ENCODE measurements at regions not wholly inside any gene's neighbourhood (a gene's known extent, or its start where the extent isn't known, plus 50 kb on each side); places are given as distances from the start of the nearest gene placed in this dataset.

- DNase-seq = no peak
- no peak for TF ChIP-seq POLR2A (IDR thresholded peaks at IDR 0.05; ENCODE audit: low read length)
- TF ChIP-seq GATA1 (IDR thresholded peaks at IDR 0.05; ENCODE audit: low read depth, low read length) = no peak
These were observed 1427.4 kb downstream of the PCDH7 start for GRCh38 chr4:32147446-32148085.

GRCh38 chr4:32148111-32148666, 1428.0 kb downstream of the PCDH7 start:
- DNase-seq = no peak

DNA sequence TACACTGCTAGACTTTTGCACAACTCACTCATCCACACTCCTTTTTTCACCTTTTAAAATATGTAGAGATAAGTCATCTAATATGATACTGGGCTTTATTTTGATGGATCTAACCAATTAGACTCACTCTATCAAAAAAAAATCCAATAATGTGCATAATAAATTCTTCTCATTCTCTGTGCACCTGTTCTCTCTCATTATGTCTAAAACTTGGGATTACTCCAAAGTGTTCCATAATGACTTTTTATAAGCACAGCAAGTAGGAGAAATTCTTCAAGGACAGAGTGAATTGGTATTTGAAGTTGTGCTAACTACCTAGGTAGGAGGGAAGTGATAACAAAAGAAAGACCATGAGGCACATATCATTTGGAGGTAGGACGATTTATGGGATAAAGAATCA, 1438.8 kb downstream of the PCDH7 start:
- TF ChIP-seq POLR2A (IDR thresholded peaks at IDR 0.05; ENCODE audit: low read length) = no peak
- TF ChIP-seq GATA1 (IDR thresholded peaks at IDR 0.05; ENCODE audit: low read depth, low read length) = no peak
- no peak for DNase-seq

More at GRCh38 chr4:32148111-32148666, 1428.0 kb downstream of the PCDH7 start:
- TF ChIP-seq POLR2A (IDR thresholded peaks at IDR 0.05; ENCODE audit: low read length) = no peak
- no peak for TF ChIP-seq GATA1 (IDR thresholded peaks at IDR 0.05; ENCODE audit: low read depth, low read length)

DNA sequence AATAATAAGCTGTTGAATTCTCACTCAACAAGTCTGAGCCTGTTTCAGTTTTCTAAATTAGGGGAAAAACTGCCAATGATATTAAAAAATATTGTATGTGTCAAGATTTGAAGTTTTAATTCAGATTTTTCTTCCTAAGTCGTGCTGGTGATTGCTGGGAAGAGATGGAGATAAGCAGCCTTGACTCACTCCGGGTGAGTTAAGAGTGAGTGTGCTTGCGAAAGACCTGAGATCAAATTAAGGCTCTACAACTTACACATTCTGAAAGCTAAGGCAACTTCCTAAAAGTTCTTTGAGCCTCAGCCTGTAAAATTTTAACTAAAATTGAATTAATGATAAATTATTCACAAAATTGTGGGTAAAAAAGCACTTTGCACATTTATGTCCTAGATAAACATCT, 1441.2 kb downstream of the PCDH7 start:
- TF ChIP-seq GATA1 (IDR thresholded peaks at IDR 0.05; ENCODE audit: low read depth, low read length) = no peak
- no peak for TF ChIP-seq POLR2A (IDR thresholded peaks at IDR 0.05; ENCODE audit: low read length)
- no peak for DNase-seq

GRCh38 chr4:32163125-32163524, 1443.0 kb downstream of the PCDH7 start:
- TF ChIP-seq GATA1 (IDR thresholded peaks at IDR 0.05; ENCODE audit: low read depth, low read length) (no peak), POLR2A (IDR thresholded peaks at IDR 0.05; ENCODE audit: low read length) (no peak)
- DNase-seq = no peak

DNA sequence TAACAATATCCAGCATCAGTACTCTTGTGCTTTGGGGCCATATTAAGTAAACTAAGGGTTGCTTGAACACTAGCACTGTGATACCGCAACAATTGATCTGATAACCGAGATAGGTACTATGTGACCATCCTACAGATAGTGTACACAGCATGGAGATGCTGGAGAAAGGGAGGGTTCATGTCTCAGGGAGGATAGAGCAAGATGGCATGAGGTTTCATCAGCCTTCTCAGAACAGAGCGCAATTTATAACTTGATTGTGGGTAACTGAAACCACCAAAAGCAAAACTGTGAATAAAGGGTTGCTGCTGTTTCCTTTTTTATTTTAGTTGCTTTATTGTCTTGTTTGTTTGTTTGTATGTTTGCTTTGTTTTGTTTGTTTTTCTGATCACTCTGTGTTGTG, 1449.7 kb downstream of the PCDH7 start:
- TF ChIP-seq GATA1 (IDR thresholded peaks at IDR 0.05; ENCODE audit: low read depth, low read length) (no peak), POLR2A (IDR thresholded peaks at IDR 0.05; ENCODE audit: low read length) (no peak)
- DNase-seq = peak in 1 of 2 experiments; percentile 2

GRCh38 chr4:32172086-32172485, 1451.9 kb downstream of the PCDH7 start:
- TF ChIP-seq GATA1 (IDR thresholded peaks at IDR 0.05; ENCODE audit: low read depth, low read length) (no peak), POLR2A (IDR thresholded peaks at IDR 0.05; ENCODE audit: low read length) (no peak)

DNA sequence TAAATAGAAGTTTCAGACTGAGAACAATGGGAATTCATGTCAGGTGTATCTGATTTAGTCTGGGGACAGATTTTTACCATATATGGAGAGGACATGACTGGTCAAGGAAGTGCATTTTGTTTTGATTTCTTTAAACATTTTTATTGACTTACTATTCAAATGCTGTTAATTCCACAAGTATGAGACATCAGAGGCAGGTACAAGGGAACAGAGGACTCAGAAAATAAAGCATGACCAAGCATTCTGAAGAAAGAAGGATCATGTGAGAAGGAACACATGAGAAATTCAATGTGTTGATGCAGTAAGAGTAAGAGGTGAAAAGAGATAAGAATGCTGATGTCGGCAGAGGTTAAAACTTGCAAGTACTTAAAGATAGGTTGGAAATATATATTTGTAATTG, 1452.6 kb downstream of the PCDH7 start:
- no peak for DNase-seq
- TF ChIP-seq GATA1 (IDR thresholded peaks at IDR 0.05; ENCODE audit: low read depth, low read length) (no peak), POLR2A (IDR thresholded peaks at IDR 0.05; ENCODE audit: low read length) (no peak)

More at GRCh38 chr4:32172086-32172485, 1451.9 kb downstream of the PCDH7 start:
- no peak for DNase-seq

- TF ChIP-seq POLR2A (IDR thresholded peaks at IDR 0.05; ENCODE audit: low read length) = no peak
- no peak for TF ChIP-seq GATA1 (IDR thresholded peaks at IDR 0.05; ENCODE audit: low read depth, low read length)
- no peak for DNase-seq
These were observed 1459.9 kb downstream of the PCDH7 start for GRCh38 chr4:32180086-32180485.

DNA sequence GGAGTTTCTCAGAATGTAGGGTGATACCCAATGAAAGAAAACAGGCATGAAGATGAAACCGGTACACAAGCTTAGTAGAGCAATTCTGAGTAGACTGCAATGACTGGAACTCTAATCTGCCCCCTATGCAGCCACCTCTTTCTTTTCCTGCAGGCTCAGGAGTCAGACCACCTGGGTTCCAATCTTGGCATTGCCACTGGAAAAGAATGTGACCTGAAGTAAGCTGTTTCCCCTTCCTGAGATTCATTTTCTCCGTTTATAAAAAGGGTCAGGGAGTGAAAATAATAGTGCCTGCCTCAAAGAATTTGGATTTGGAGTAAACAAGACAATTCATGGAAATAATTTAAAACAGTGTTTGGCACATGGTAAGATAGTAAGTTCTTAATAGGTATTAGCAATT, 1464.0 kb downstream of the PCDH7 start:
- TF ChIP-seq GATA1 (IDR thresholded peaks at IDR 0.05; ENCODE audit: low read depth, low read length) (no peak), POLR2A (IDR thresholded peaks at IDR 0.05; ENCODE audit: low read length) (no peak)
- DNase-seq = no peak

- TF ChIP-seq POLR2A (IDR thresholded peaks at IDR 0.05; ENCODE audit: low read length) = no peak
- TF ChIP-seq GATA1 (IDR thresholded peaks at IDR 0.05; ENCODE audit: low read depth, low read length) = no peak
- DNase-seq = no peak
These were observed 1469.0 kb downstream of the PCDH7 start for GRCh38 chr4:32189130-32189529.

DNA sequence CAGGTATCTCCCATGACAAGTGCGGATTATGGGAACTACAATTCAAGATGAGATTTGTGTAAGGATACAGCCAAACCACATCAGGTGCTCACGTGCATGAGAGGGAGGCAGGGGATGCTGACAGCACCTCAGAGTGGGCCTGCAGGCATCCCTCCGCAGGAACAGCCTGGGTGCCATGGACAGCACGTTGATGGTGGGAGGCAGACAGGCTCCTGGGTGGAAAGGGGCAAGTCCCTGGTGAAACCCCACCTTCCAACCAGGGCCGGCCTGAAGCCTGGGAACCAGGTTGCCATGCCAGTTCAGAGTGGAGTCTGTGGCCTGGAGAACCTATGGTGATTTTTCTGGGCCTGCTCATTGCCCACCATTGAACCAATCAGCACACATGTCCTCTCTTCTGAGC, 1469.6 kb downstream of the PCDH7 start:
- TF ChIP-seq POLR2A (IDR thresholded peaks at IDR 0.05; ENCODE audit: low read length) = no peak
- no peak for TF ChIP-seq GATA1 (IDR thresholded peaks at IDR 0.05; ENCODE audit: low read depth, low read length)
- no peak for DNase-seq

- no peak for TF ChIP-seq POLR2A (IDR thresholded peaks at IDR 0.05; ENCODE audit: low read length)
- TF ChIP-seq GATA1 (IDR thresholded peaks at IDR 0.05; ENCODE audit: low read depth, low read length) = no peak
- no peak for DNase-seq
These were observed 1471.8 kb downstream of the PCDH7 start for GRCh38 chr4:32191961-32192360.

DNA sequence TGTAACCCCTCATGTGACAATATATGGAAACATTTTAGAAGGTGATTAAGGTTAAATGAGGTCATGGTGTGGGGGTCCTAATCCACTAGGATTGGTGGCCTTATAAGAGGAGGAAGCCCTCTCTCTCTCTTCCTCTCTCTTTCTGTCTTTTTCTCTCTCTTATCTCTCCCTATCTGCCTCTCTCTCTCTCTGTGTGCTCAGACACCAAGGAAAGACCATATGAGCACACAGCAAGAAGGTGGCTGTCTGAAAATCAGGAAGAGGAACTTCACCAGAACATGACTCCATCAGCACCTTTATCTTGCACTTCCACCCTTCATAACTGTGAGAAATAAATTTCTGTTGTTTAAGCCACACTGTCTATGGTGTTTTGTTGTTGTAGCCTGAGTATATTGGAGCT, 1472.2 kb downstream of the PCDH7 start:
- no peak for DNase-seq
- TF ChIP-seq GATA1 (IDR thresholded peaks at IDR 0.05; ENCODE audit: low read depth, low read length) = no peak
- TF ChIP-seq POLR2A (IDR thresholded peaks at IDR 0.05; ENCODE audit: low read length) = no peak

- no peak for TF ChIP-seq GATA1 (IDR thresholded peaks at IDR 0.05; ENCODE audit: low read depth, low read length)
- no peak for TF ChIP-seq POLR2A (IDR thresholded peaks at IDR 0.05; ENCODE audit: low read length)
- DNase-seq = no peak
These were observed 1472.8 kb downstream of the PCDH7 start for GRCh38 chr4:32192991-32193390.
